HG03575 (cell line): ENCODE measurements at regions not wholly inside any gene's neighbourhood (a gene's known extent, or its start where the extent isn't known, plus 50 kb on each side); places are given as distances from the start of the nearest gene placed in this dataset.

Source experiments
- ATAC-seq: cut with Tn5 transposase; IDR thresholded peaks from one replicate; pipeline ENCODE4 v1.9.1; 2021; ENCODE audit not compliant: unreplicated experiment, insufficient number of reproducible peaks, low FRiP score; ENCODE audit errors: extremely low read depth

DNA sequence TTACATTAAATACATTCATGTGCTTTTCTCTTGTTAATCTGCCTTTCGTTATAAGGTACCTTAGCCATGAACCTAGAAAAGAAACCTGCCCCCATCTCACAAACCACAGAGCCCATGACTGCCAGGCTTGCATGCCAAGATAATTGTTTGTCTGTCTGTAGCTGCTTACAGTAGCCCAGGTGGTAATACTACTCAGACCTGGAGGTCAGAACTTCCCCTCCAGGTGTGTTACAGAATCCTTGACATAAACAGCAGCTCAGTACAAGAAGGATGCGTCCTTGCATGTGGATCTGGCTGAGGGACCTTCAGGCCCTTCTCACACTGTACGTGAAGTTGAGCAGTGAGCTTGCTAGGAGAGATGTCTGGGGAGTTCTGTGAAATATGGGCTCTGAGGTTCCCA, 291.4 kb downstream of the CSNK1G3 start:
- ATAC-seq, result no peak

DNA sequence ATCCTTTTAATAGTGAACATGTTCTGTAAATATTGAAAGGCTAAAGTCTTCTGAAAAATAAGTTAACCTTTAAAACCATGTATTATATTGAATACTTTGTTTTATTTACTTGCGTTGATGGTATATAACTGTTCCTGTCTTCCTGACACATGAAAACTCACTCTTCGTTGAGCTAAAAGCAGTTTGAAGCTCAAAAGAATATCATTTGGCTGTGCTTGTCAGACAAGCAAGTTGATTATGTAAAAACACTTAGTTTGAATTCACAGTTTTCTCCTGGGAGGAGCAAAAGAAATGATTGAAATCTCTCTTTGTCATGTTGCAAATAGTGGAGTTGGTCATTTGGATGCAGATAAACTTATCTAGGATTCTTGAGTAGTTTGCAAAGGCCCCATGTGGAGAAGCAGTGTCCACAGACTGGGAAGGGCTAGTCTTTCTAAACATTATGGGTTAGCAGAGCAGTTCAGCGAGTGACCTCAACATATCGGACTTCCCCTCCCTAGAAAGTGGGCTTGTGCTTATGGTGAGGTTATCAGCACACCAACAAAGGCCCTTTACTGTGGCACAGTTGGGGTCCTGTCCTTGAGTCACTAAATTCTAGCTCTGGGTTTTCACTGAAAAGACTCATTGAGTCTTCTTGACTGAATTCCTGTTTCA, 290.4 kb downstream of the CSNK1G3 start:
- ATAC-seq, result no peak

DNA sequence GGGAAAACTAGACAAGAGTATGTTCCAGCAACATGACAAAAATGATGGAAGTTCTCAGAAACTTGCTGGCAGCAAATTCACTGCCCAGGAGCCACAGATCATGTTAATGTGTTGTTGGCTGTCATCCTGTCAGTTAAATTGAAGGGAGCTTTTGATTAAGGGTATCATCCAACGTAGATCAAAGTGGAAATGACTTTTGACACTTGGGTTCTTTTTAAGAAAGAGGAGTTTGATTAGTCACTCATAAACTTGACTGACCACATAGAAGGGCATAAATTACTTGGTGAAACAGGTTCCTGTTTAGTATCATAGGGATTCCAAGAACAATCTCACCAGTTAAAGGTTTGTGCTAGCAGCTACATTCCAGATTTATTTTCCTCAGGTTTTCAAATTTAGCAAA, 288.7 kb downstream of the CSNK1G3 start:
- ATAC-seq, result no peak

DNA sequence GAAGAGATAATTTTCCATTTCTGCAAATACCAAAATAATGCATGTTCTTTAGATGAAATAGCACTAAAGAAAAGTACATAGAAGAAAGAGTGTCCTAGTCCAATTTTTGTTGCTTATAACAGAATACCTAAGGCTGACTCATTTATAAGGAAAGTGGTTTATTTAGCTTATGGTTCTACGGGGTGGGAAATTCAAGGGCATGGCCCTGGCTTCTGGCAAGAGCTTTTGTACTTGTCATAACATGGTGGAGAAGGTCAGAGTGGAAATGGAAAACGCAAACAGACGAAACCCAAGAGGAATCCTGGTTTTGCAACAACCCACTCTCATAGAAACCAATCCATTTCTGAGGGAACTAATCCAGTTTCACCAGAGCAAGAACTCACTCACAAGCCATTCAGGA, 283.7 kb downstream of the CSNK1G3 start:
- ATAC-seq, result no peak

DNA sequence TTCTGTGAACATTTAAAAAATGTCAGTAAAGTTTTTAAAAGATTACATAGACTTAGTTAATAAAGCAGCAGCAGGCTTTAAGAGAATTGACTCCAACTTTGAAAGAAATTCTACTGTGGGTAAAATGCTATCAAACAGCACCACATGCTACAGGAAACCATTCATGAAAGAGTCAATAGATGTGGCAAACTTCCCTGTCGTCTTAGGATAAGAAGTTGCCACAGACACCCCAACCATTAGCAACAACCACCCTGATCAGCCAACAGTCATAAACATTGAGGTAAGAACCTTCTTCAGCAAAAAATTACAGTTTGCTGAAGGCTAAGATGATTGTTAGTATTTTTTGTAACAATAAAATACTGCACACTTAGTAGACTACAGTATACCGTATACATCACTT, 278.2 kb downstream of the CSNK1G3 start:
- ATAC-seq, result no peak

DNA sequence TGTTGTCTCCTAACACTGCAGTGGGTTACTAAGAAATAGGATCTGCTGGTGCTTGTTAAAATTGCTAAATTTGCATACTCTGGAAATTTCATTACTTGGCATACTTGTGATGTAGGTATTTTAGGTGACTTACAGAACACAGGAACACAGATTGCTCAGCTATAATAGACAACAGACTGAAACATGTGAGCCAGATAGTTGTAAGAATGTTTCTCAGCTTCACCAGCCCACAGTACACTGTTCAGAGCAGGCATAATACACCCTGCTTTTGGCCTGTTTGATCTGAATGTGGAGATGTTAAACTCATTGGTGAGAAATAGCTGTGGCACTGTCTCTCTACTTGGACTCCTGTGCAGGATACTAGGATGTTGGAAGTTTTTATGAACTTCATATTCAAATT, 275.7 kb downstream of the CSNK1G3 start:
- no peak for ATAC-seq

DNA sequence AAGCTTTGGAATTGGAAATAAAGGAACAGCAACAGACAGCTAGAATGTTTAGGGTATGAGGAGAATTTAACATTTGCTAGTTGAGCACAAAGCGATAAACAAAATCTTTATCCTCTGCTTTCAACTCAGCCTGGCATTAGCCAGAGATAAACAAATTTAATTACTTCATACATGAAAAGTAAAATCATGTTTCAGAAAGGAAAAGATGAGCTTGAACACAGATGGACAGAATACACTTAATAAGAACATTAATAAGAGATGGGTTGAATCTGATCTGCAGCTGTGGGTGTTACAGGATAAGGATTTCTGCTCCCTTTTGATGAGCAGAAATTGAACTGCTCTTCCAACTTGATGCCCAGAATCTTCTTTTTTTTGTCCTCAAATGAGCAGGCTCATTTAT, 275.2 kb downstream of the CSNK1G3 start:
- ATAC-seq, result no peak

DNA sequence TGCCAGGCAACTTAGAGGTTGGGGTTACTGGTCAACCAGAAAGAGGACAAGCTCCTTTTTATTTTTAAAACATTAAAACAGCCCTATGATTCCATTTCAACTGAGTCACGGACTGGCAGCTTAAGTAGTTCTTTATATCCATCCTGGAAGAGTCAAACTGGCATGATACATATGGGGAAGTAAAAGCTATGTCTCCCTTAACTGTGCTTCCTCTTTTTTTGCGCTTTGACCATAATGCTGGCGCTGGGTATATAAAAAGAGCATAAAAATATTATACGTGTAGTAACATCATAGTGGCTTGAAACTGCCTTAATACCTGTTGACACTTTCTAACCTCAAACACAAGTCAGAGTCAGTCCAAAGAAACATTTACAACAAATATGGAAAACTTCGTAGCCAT, 274.4 kb downstream of the CSNK1G3 start:
- ATAC-seq, result no peak

DNA sequence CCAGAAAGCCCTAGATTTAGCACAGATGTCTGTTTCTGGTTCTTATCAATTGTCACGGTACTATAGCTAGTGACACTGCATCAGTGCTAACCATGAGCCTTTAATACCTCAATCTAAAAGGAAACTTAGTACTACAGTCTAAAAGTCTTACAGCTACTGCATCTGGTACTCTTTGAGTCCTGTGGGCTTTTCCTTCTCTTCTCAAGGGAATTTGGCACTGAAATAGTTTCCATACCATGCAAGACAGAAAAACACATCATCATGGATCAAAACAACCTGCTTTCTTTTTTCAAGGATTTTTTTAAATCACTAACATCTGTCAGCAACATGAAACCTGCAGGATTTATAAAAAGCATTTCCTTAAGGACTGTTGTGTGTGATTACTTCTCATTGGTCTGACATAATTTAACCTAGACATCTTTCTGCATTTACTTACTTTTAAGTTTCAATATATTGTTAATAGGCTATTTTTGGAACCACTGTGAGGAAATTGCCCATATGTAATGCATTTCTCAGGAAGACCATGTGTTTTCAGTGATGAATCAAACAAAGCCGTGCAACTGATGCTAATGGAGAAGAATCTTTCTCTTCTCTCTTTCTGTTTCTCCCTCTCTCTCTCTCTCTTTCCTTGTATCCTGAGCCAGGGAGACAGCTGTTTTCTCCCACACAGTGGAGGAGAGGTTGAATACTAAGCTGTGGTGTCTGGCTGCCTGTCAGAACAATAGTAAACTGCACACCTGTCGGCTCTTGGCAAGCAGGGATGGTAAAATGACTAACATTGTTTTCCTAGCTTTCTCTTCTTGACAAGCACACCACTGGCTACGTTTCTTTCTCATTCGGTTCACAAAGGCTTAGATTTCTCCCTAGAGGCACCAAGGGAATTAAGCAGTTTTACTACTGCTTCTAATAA, 273.4 kb downstream of the CSNK1G3 start:
- no peak for ATAC-seq

DNA sequence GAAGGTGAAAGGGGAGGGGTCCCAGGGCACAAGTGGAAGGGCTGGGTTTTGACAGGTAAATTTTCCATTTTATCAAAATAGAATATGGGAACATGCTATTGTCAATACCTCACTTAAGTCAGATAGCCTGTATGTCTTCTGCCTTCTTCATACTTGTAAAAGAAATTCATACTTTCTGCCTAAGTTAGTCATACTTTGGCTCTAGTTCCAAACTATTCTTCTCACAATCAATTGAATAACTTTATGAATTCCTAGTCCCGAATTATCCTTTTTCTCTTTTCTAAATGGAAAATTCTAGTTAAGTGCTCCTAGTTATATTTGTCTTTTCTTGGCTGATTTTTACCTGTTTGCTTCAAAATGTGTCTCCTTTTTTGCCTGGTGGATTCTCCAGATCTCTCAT, 271.4 kb downstream of the CSNK1G3 start:
- ATAC-seq, result no peak

DNA sequence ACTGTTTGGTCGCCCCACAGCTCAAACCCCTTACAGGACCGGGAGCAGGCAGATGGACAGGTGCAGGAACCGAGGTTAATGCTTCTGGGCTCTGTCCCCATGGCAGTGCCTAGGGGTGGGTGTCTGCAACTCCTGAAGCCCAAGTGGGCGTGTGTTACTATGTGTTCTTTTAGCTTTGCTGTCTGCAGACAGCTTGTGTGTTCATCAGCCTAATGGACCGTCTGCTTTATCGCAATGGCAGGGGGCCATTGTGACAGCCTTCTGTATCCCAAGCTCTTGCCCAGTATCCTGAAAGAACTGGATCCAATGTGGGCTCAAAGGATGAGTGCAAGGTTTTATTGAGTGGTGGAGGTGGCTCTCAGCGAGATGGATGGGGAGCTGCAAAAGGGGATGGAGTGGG, 266.7 kb downstream of the CSNK1G3 start:
- no peak for ATAC-seq

DNA sequence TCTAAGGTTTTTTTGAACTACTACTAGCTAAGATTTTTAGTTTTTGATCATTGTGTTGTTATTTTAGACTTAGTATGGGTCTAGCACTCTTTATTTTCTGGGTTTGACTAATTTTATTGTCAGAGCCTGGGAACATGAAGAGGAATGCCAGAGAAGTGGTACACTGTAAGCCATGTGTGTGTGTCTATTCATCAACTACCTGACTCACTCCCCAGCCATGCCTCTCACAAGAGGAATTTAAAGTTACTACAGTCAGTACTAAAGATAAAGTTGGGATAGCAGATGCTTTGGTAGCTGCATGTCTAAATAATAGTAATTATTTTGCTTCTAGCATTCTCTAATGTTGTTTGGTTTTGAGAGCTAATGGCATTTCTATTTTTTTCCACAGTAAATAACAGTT, 264.8 kb downstream of the CSNK1G3 start:
- ATAC-seq, result no peak

DNA sequence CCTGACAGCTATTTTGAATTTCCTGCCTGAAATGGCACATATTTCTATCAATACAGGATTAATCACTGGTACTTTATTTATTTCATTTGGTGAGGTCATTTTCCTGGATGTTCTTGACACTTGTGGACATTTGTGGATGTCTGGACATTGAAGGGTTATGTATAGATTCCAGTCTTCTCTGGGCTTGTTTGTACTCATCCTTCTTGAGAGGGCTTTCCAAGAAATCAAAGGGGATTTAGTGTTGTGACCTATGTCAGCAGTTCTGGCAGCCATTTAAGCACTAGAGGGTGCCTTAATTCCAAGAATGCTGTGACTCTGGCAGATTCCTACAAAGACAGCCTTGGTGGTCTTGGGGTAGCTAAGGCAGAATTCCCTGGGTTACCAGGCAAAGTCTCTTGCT, 259.7 kb downstream of the CSNK1G3 start:
- ATAC-seq, result no peak

DNA sequence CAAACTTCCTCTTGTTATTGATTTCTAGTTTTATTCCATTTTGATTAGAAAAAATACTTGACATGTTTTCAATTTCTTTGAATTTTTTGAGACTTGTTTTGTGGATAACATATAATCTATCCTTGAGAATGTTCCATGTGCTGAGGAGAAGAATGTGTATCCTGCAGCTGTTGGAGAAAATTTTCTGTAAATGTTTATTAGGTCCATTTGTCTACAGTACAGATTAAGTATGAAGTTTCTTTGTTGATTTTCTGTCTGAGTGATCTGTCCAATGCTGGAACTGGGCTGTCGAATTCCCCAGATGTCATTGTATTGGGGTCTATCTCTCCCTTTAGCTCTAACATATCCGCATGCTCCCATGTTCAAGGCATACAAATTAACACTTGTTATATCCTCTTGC, 251.2 kb downstream of the CSNK1G3 start:
- no peak for ATAC-seq

DNA sequence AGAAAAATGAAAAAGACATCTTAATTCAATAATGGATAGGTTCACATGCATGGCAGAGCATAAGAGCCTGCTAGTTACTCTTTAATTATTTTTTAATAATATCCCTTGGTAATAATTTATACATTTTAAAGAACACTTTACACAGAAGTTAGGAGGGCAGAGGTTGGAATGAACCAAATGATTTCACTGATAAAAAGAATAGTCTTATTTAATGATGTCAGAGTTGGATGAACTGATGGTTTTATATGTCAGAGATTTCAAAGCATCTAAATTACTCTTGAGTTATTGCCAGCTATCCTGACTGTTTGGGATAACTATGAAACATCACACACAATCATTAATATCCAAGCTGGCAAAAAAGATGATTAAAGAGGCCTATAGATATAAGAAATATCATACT, 244.8 kb downstream of the CSNK1G3 start:
- ATAC-seq, result no peak

DNA sequence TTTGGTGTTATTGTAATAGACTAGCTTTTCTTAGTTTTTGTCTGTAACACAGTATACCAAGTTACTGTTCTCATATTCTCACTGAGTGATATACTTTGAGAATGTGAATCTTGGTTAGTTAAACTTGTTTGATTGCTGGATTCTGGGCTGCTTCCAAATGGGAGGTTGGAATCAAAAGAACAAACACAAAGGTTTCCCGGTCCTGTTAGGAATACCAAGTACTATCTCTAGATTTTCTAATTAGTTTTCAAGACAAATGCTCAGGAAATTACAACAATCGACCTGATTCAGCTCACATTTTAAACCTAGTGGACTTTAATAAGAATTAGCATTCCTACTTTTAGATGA, 244.3 kb downstream of the CSNK1G3 start:
- ATAC-seq, result no peak

DNA sequence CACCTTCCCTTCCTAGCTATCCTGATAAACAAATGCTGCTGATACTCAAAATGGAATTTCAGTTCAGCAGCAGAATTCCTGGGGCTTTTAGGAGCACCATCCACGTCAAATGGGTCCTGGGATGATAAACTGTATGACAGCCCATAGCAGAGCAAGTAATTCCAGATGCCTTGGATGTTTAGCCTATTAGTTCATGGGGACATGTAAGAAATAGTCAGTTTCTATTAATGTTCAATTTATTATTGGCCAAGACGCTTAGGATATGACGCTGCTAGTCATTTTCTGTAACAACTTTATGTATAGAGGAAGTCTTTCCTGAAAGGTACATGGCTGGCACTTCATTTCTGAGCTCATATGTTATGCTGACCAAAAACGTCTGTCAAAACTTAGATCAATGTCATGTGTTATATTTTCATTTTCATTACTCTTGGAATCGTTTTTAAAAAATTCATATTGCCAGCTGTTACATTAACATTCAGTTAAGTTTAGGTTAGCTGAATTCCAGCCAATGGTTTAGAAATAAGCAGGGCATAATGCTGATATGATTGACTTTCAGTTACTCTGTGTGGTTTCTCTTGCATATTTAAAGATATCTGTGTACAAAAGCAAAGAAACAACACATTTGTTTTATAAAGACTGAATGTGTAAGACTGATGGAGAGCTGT, 243.8 kb downstream of the CSNK1G3 start:
- no peak for ATAC-seq

DNA sequence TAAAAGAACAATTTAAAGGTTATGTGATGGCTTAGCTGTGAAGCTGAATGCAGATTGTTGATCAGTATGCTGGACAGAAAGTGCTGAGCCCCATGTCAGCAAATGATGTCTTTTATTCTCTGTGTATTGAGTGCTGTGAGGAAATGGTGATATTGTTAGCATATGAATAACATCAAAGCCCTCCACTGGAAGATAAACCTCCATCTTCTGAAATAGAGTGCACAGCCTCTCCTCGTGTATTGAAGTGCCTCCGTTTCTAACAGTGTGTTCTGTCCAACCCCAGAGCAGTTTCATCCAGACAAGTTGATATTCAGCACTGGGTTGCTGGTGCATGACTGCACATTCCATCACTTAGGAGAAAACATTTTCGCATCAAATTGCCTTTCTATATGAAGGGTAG, 242.9 kb downstream of the CSNK1G3 start:
- no peak for ATAC-seq

DNA sequence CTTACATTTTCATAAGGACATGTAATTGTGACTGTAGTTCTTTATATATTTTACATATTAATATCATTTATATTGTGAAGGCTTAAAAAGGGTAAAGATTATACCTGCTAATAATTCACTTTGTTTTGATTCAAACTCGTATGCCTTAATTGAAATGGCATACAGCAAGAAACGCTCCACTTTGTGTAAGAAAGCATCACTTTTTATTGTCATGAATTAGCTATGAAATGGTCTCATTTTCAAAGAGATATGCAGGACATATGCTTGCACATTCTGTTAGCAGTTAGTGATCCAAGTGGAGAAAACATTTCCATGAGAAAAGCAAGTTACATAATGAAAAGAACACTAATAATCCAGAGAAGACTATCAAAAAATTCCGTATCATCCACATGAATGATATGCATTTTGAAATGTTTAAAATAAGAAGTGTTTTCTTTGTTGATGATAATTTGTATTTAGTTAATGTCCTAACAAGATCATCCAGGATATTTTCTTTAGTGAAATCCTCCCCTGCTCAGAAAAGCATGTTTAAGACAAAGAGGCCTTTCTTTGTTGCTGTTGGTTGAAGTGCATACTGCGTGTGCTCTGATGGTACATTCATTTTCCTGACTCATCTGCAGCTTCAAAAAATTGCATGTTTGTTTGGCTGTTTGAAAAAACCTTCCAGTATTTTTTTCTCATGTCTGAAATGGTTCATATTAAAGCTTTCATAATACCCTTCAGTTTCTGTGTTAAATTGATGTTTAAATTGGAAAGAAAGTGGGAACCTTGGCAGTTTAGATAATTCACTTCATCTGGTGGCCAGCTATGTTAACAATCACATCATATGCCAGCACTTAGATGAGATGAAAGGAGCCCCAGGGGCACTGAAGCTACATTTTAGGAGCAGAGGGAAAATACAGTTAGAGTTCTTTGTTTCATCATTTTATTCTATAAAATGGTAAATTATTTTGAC, 242.2 kb downstream of the CSNK1G3 start:
- ATAC-seq, result no peak
